Ectodermal cell (in vitro differentiated cells): ENCODE measurements at regions not wholly inside any gene's neighbourhood (a gene's known extent, or its start where the extent isn't known, plus 50 kb on each side); places are given as distances from the start of the nearest gene placed in this dataset.

Experiments
- H3K27ac ChIP-seq: 2 replicates; pipeline ENCODE4 v1.7.0; 2013; ENCODE audit warnings: mild to moderate bottlenecking, low read depth, low read length; ENCODE audit not compliant: insufficient read depth, poor library complexity, severe bottlenecking
- H3K27me3 ChIP-seq: 2 replicates; pipeline ENCODE4 v1.7.0; 2013; ENCODE audit warnings: mild to moderate bottlenecking, low read length; ENCODE audit not compliant: insufficient read depth, control insufficient read depth, poor library complexity, severe bottlenecking
- H3K36me3 ChIP-seq: one replicate; pipeline ENCODE4 v1.7.0; 2013; ENCODE audit warnings: low read length; ENCODE audit not compliant: control insufficient read depth, insufficient read depth
- H3K4me1 ChIP-seq: one replicate; pipeline ENCODE4 v1.7.0; 2013; ENCODE audit warnings: low read length; ENCODE audit not compliant: control insufficient read depth, insufficient read depth
- H3K4me3 ChIP-seq: 2 replicates; pipeline ENCODE4 v1.7.0; 2013; ENCODE audit warnings: low read depth, low read length, control low read depth; ENCODE audit not compliant: insufficient read depth
- H3K9me3 ChIP-seq: 2 replicates; pipeline ENCODE4 v1.7.0; 2013; ENCODE audit warnings: mild to moderate bottlenecking, low read length, moderate library complexity; ENCODE audit not compliant: control insufficient read depth
- WGBS, 2 experiments: methylation state at CpG; one replicate each; pipeline ENCODE4 v1.1.7; 2013; ENCODE audit warnings: missing lambda C conversion rate in 2 of 2; 5-methylcytosine and 5-hydroxymethylcytosine counted together

DNA sequence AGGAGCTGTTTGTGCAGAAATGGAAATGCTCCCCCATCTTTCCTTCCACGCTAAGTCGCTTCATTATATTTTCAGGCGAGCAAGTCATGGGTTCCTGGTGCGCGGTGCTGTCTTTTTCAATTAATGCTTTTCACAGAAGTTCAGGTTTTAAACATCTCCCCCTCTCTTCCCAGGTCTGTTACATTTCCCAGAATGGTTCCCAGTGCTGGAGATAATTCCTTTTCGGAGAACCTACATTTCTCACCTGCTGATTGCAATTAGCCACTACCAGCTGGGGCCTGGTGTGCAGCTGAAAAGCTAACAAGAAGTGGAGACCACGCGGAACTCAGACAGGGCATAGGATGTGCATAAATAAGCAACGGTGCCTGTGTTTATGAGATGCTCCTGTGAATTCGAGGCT is 217.8 kb downstream of the MID1IP1 start:
- Histone ChIP-seq H3K4me1 (peaks cover 4% of the 10 kb centered on the region), H3K36me3 (no peaks in the 10 kb centered on the region), H3K27ac (no peak overlapping the region), H3K4me3 (no peak overlapping the region), H3K9me3 (no peaks in the 10 kb centered on the region), H3K27me3 (no peaks in the 10 kb centered on the region)
- 72 to 85% methylated on average over 10 of the region's 10 CpGs for WGBS, 2 experiments

DNA sequence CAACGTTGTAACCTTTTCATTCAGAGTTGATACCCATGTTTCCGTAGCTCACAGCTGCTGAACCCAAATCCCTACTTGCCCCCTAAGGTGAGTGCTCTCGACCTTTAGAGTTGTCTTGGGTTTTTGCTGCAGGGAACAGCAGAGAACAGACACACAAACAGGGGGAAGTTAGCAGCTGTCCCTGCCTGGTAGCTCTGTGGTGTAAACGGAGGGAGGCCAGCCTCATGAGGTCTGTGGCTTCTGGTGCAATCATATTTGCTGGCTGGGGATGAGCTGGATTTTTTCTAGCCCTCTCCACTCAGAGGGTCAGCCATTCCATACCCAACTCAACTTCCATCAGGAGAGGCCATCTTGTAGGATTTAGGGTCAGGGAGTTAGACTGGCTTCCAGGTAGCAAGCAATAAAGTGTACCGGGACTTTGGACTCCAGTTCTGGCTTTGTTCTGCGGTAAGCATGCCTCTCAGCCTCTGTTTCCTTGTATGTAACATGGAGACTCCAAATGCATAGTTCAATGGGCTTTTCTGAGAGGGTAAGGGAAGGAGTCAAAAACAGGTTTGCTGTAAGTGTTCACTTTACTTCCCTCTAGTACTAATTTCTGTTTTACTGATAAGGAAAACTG is 218.9 kb downstream of the MID1IP1 start:
- no peak overlapping the region for H3K4me3 ChIP-seq
- 91 to 92% methylated on average over 5 to 6 of the region's 6 CpGs for WGBS, 2 experiments
- H3K4me1 ChIP-seq: peaks cover 4% of the 10 kb centered on the region
- no peaks in the 10 kb centered on the region for H3K27me3 ChIP-seq
- no peaks in the 10 kb centered on the region for H3K36me3 ChIP-seq
- H3K9me3 ChIP-seq: no peaks in the 10 kb centered on the region
- H3K27ac ChIP-seq: no peak overlapping the region

DNA sequence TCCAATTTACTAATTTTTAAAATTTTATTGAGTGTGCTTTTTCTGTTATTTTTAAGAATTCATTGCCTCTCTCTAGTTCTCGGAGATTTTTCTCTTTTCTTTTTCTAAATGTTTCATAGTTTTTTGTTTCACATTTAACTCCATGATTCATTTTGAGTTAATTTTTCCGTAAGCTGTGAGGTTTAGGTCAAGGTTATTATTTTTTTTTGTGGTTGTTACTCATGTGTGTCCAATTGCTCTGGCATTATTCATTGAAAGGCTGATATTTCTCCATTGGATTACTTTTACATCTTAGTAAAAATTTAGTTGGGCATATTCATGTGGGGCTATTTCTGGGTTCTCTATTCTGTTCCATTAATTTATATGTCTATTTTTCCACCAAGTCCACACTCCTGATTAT is 220.8 kb downstream of the MID1IP1 start:
- H3K4me1 ChIP-seq: peaks cover 4% of the 10 kb centered on the region
- H3K27ac ChIP-seq: no peak overlapping the region
- H3K9me3 ChIP-seq: no peaks in the 10 kb centered on the region
- H3K27me3 ChIP-seq: no peaks in the 10 kb centered on the region
- no CpG with 5 or more reads among the region's 2 CpGs for WGBS, 2 experiments
- no peaks in the 10 kb centered on the region for H3K36me3 ChIP-seq
- no peak overlapping the region for H3K4me3 ChIP-seq

DNA sequence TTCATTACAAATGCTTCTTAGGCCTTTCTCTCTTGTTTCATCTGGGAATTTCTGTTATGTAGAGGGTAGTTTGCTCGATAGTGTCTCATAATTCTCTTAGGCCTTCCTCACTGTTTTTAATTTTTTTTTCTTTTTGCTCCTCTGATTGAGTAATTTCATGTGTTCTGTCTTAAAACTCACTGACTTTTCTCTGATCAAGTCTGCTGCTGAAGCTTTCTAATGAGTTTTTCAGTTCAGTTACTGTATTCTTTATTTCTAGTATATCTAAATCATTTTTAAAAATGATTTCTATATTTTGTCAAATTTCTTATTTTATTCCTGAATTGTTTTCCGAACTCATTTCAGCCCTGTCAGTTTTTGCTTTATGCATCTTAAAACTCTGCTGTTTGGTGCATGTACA is 228.0 kb downstream of the MID1IP1 start:
- Histone ChIP-seq H3K36me3 (no peaks in the 10 kb centered on the region), H3K27ac (no peak overlapping the region), H3K4me3 (no peak overlapping the region), H3K9me3 (no peaks in the 10 kb centered on the region), H3K27me3 (no peaks in the 10 kb centered on the region), H3K4me1 (no peaks in the 10 kb centered on the region)
- no CpG with 5 or more reads among the region's 2 CpGs for WGBS, 2 experiments

DNA sequence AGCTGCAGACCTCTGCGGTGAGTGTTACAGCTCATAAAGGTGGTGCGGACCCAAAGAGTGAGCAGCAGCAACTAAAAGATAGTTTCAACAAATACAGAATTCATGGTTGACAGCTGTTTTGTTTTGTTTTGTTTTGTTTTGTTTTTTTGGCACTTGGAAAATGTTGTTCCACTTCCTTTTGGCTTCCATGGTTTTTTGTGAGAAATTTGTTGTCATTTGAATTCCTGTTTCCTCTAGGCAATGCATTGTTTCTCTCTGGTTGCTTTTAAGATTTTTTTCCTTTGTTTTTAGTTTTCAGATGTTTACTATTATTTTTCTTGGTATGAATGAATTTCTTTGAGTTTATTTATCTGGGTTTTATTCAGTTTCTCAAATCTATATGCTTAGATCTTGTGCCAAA is 229.4 kb downstream of the MID1IP1 start:
- H3K4me3 ChIP-seq: no peak overlapping the region
- no peaks in the 10 kb centered on the region for H3K4me1 ChIP-seq
- 100% methylated on average over 1 to 2 of the region's 2 CpGs for WGBS, 2 experiments
- H3K27ac ChIP-seq: no peak overlapping the region
- no peaks in the 10 kb centered on the region for H3K27me3 ChIP-seq
- H3K36me3 ChIP-seq: no peaks in the 10 kb centered on the region
- H3K9me3 ChIP-seq: no peaks in the 10 kb centered on the region

DNA sequence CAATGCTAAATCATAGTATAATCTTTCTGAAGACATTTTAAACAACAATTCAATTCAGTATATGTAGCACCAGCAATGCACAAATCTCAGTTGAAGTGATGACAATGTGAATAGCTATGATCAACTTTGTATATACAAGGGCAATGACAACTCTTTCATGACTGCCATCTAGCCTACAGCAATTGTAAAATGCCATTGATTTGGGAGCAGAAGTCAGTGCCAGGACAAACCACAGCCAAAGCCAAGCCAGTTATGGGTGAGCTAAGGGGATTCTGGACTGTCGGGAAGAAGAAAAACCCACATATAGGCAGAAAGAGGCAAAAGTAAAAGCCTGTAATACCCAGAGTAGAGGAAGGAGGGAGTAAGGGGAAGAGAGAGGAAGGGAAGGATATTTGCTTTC is 238.6 kb downstream of the MID1IP1 start:
- no peaks in the 10 kb centered on the region for H3K4me1 ChIP-seq
- H3K9me3 ChIP-seq: no peaks in the 10 kb centered on the region
- 82% methylated on average over 1 of the region's 1 CpG; no CpG with 5 or more reads in 1 of the 2 experiments for WGBS, 2 experiments
- no peaks in the 10 kb centered on the region for H3K27me3 ChIP-seq
- no peak overlapping the region for H3K4me3 ChIP-seq
- H3K27ac ChIP-seq: no peak overlapping the region
- no peaks in the 10 kb centered on the region for H3K36me3 ChIP-seq

DNA sequence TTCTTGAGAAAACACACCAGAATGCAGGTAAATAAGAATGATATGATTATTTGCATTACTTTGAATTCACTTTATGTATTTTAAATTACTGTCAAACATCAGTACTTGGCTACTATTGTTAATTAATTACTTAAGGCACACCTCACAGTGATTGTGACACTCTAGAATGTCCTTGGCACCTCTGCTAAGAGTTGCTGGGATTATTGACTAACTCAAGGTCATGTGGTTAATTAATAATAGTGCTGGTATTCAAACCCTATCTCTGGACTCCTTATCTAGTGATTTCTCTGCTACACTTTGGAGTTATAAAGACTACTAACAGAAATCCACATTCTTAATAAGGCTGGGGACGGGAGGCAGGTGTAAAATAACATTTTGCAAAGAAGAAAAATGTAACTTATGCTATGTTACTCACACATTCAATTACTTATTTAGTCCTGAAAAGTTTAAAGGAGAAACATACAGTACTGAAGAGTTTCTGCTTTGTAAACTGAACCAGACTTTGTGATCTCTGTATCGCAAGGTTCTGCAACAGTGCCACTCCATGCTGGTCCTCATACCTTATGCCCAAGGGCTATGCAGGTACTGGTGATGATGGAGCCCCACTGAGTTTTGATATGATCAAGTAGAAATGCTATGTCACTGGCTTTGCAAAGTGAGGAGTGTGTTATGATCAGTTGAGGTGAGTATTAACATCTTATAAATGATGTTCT is 242.7 kb downstream of the MID1IP1 start:
- Histone ChIP-seq H3K4me3 (no peak overlapping the region), H3K27me3 (no peaks in the 10 kb centered on the region), H3K36me3 (no peaks in the 10 kb centered on the region), H3K4me1 (no peaks in the 10 kb centered on the region), H3K9me3 (no peaks in the 10 kb centered on the region), H3K27ac (no peak overlapping the region)
- 100% methylated on average over 1 of the region's 2 CpGs for WGBS, 2 experiments

DNA sequence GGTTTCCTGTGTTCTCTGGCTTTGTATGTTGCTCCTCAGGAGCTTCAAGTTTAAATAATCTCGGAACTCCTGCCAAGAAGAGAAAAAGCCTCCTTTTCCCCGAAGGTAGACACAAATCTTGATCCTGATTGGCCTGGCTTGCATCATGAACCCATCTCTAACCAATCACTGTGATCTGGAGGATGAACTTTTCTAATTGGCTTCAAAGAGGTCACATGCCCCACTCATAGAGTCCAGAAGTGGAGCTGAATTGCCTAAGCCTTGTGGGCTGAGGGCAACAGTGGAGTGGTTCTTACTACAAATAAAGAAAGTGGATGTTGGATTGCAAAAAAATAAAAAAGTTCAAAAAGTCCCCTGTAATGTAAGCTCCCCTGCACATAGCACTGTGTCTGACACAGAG is 245.9 kb downstream of the MID1IP1 start:
- WGBS, 2 experiments: 86 to 100% methylated on average over 1 to 2 of the region's 2 CpGs
- Histone ChIP-seq H3K27ac (no peak overlapping the region), H3K36me3 (no peaks in the 10 kb centered on the region), H3K27me3 (no peaks in the 10 kb centered on the region), H3K4me1 (no peaks in the 10 kb centered on the region), H3K4me3 (no peak overlapping the region), H3K9me3 (no peaks in the 10 kb centered on the region)

DNA sequence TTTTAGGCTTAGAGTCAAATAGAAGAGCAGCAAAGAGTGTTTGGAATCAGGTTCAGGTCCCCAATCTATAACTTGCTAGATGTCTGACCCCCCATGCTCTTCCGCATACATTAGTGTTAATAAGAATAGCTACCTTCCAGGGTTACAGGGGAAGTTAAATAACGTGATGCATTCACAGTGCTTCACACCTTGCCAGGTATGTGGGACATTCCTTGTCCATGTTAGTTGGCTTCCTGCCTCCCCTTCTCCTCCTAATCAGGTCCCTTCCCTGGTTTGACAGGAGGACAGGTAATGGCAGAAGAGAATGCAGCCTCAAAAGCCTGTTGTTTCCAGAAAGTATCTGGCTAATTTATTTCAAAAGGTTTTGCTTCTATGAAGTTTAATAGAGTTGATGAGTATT is 248.7 kb downstream of the MID1IP1 start:
- 74 to 89% methylated on average over 1 to 2 of the region's 2 CpGs for WGBS, 2 experiments
- H3K4me3 ChIP-seq: no peak overlapping the region
- no peak overlapping the region for H3K27ac ChIP-seq
- no peaks in the 10 kb centered on the region for H3K27me3 ChIP-seq
- no peaks in the 10 kb centered on the region for H3K4me1 ChIP-seq
- H3K36me3 ChIP-seq: no peaks in the 10 kb centered on the region
- no peaks in the 10 kb centered on the region for H3K9me3 ChIP-seq

DNA sequence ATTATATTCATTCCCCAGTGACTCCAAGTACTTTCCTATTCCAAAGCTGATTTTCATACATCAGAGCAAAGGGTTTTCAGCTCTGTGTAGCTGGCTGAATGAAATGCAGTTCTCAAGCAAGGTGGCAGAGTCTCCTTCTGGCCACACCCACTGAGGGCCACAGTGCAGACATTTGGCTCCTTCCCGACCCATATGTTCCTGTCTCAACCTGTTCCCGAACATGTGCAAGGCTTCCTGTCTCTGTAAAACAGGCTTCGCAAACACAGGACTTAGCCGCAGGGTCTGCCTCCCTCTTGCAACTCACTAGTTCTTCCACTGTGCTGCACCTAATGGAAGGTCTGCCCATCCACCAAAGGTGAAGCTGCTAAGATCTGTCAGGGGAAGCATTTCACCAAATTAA is 249.2 kb downstream of the MID1IP1 start:
- H3K9me3 ChIP-seq: no peaks in the 10 kb centered on the region
- no peak overlapping the region for H3K27ac ChIP-seq
- 89 to 92% methylated on average over 4 of the region's 4 CpGs for WGBS, 2 experiments
- no peaks in the 10 kb centered on the region for H3K27me3 ChIP-seq
- H3K4me3 ChIP-seq: no peak overlapping the region
- no peaks in the 10 kb centered on the region for H3K4me1 ChIP-seq
- H3K36me3 ChIP-seq: no peaks in the 10 kb centered on the region
